WTC11 (cell line): ENCODE measurements at regions not wholly inside any gene's neighbourhood (a gene's known extent, or its start where the extent isn't known, plus 50 kb on each side); places are given as distances from the start of the nearest gene placed in this dataset.

Experiments
- ATAC-seq: fragments of 200-7000 bp; cut with Tn5 transposase; 2 replicates; pipeline ENCODE4 v1.10.0; 2021; ENCODE audit warnings: mild to moderate bottlenecking, moderate library complexity
- CTCF ChIA-PET: fragments of 300-600 bp; sonication (Branson Sonifier 250); formaldehyde crosslinking; loops from one replicate; lab custom pipeline; 2021; ENCODE audit warnings: antibody characterized with exemption; lab: Charles Lee
- POLR2A ChIA-PET: fragments of 350-600 bp; sonication (Branson Sonifier 250); formaldehyde crosslinking; loops from one replicate; lab custom pipeline; 2021; ENCODE audit warnings: antibody characterized with exemption; lab: Charles Lee
- DNase-seq: peaks from one replicate; pipeline ENCODE4 v3.0.0; 2021; ENCODE audit warnings: low spot score
- H3K27ac Mint-ChIP-seq: 2 replicates; pipeline ENCODE4 v1.8.0; 2021; ENCODE audit warnings: mixed read lengths
- H3K27me3 Mint-ChIP-seq: 2 replicates; pipeline ENCODE4 v1.8.0; 2021; ENCODE audit warnings: low read depth, mild to moderate bottlenecking, moderate library complexity, mixed read lengths
- H3K36me3 Mint-ChIP-seq: 2 replicates; pipeline ENCODE4 v1.8.0; 2021; ENCODE audit warnings: mixed read lengths
- H3K4me1 Mint-ChIP-seq: 2 replicates; pipeline ENCODE4 v1.8.0; 2022; ENCODE audit warnings: mixed read lengths
- H3K4me3 Mint-ChIP-seq: 2 replicates; pipeline ENCODE4 v1.8.0; 2021; ENCODE audit warnings: mild to moderate bottlenecking, moderate library complexity, mixed read lengths
- H3K9me3 Mint-ChIP-seq: 2 replicates; pipeline ENCODE4 v1.8.0; 2021; ENCODE audit warnings: mixed read lengths
- CREM ChIP-seq: sonication (generic); formaldehyde crosslinking; IDR thresholded peaks from 2 replicates; pipeline ENCODE4 v1.8.1; 2022; ENCODE audit warnings: mild to moderate bottlenecking, missing genetic modification reagents, moderate library complexity
- FOXP4 ChIP-seq: sonication (generic); formaldehyde crosslinking; IDR thresholded peaks from 2 replicates; pipeline ENCODE4 v1.8.0; 2022; ENCODE audit warnings: mild to moderate bottlenecking, missing genetic modification reagents
- JUN ChIP-seq: sonication (generic); formaldehyde crosslinking; IDR thresholded peaks from 2 replicates; pipeline ENCODE4 v1.8.0; 2023; ENCODE audit warnings: mild to moderate bottlenecking, missing genetic modification reagents
- NFATC4 ChIP-seq: fragments of 250-450 bp; sonication (Bioruptor Pico); IDR thresholded peaks from 2 replicates; pipeline ENCODE4 v1.9.0; 2021; ENCODE audit warnings: mild to moderate bottlenecking
- NR3C1 ChIP-seq: sonication (generic); formaldehyde crosslinking; conservative IDR thresholded peaks from 2 replicates; pipeline ENCODE4 v1.8.1; 2023; ENCODE audit warnings: low read depth, mild to moderate bottlenecking, missing genetic modification reagents
- TEAD1 ChIP-seq: sonication (generic); formaldehyde crosslinking; IDR thresholded peaks from 2 replicates; pipeline ENCODE4 v1.8.0; 2022; ENCODE audit warnings: mild to moderate bottlenecking, missing genetic modification reagents
- TEAD4 ChIP-seq: sonication (generic); formaldehyde crosslinking; IDR thresholded peaks from 2 replicates; pipeline ENCODE4 v1.8.0; 2022; ENCODE audit warnings: mild to moderate bottlenecking, missing genetic modification reagents
- TP53 ChIP-seq: sonication (generic); formaldehyde crosslinking; IDR thresholded peaks from 2 replicates; pipeline ENCODE4 v1.8.1; 2023; ENCODE audit warnings: mild to moderate bottlenecking, missing genetic modification reagents
- ZBTB43 ChIP-seq: sonication (generic); formaldehyde crosslinking; IDR thresholded peaks from 2 replicates; pipeline ENCODE4 v1.8.1; 2023; ENCODE audit warnings: mild to moderate bottlenecking, missing genetic modification reagents
- TF ChIP-seq, protein P1 (sequence below): sonication (generic); formaldehyde crosslinking; IDR thresholded peaks from 2 replicates; pipeline ENCODE4 v1.8.1; 2023; ENCODE audit warnings: mild to moderate bottlenecking, missing genetic modification reagents, borderline replicate concordance
- TF ChIP-seq, protein P2 (sequence below): fragments of 250-450 bp; sonication (Bioruptor Pico); IDR thresholded peaks from 2 replicates; pipeline ENCODE4 v1.9.0; 2021; ENCODE audit warnings: mild to moderate bottlenecking
- TF ChIP-seq, protein P3 (sequence below): sonication (generic); formaldehyde crosslinking; IDR thresholded peaks from 2 replicates; pipeline ENCODE4 v1.8.1; 2023; ENCODE audit warnings: mild to moderate bottlenecking, missing genetic modification reagents, moderate library complexity
- TF ChIP-seq, protein P4 (sequence below): fragments of 200-600 bp; IDR thresholded peaks from 2 replicates; pipeline ENCODE4 v1.8.0; 2022; ENCODE audit warnings: antibody characterized with exemption
- TF ChIP-seq, protein P5 (sequence below): sonication (generic); formaldehyde crosslinking; IDR thresholded peaks from 2 replicates; pipeline ENCODE4 v1.8.1; 2022; ENCODE audit warnings: low read depth, missing genetic modification reagents, borderline replicate concordance
- TF ChIP-seq, protein P6 (sequence below): sonication (generic); formaldehyde crosslinking; IDR thresholded peaks from 2 replicates; pipeline ENCODE4 v1.8.1; 2023; ENCODE audit warnings: mild to moderate bottlenecking, moderate library complexity, missing genetic modification reagents

DNA sequence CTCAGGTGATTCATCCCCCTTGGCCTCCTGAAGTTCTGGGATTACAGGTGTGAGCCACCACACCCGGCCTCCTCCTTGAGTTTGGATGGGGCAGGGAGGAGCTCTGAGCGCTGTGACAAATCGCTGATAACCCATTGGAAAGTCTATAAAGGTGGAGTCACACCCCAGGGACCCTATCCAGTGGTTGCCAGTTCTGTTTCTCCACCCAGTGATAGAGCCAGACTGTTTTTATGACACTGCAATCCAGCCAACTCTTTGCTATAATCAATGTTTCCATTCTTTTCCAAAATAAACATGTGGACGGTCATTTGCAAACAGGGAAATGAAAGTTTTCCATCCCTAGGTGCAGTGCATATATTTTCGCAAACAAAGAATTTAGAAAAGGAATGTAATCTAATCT lies 142.0 kb upstream of the PELI2 start (continued):
- TF ChIP-seq, protein P1, sequence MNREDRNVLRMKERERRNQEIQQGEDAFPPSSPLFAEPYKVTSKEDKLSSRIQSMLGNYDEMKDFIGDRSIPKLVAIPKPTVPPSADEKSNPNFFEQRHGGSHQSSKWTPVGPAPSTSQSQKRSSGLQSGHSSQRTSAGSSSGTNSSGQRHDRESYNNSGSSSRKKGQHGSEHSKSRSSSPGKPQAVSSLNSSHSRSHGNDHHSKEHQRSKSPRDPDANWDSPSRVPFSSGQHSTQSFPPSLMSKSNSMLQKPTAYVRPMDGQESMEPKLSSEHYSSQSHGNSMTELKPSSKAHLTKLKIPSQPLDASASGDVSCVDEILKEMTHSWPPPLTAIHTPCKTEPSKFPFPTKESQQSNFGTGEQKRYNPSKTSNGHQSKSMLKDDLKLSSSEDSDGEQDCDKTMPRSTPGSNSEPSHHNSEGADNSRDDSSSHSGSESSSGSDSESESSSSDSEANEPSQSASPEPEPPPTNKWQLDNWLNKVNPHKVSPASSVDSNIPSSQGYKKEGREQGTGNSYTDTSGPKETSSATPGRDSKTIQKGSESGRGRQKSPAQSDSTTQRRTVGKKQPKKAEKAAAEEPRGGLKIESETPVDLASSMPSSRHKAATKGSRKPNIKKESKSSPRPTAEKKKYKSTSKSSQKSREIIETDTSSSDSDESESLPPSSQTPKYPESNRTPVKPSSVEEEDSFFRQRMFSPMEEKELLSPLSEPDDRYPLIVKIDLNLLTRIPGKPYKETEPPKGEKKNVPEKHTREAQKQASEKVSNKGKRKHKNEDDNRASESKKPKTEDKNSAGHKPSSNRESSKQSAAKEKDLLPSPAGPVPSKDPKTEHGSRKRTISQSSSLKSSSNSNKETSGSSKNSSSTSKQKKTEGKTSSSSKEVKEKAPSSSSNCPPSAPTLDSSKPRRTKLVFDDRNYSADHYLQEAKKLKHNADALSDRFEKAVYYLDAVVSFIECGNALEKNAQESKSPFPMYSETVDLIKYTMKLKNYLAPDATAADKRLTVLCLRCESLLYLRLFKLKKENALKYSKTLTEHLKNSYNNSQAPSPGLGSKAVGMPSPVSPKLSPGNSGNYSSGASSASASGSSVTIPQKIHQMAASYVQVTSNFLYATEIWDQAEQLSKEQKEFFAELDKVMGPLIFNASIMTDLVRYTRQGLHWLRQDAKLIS (CRISPR knock-in tag): no peak
- no peak for TF ChIP-seq NFATC4 (CRISPR knock-in tag)
- TF ChIP-seq, protein P2, sequence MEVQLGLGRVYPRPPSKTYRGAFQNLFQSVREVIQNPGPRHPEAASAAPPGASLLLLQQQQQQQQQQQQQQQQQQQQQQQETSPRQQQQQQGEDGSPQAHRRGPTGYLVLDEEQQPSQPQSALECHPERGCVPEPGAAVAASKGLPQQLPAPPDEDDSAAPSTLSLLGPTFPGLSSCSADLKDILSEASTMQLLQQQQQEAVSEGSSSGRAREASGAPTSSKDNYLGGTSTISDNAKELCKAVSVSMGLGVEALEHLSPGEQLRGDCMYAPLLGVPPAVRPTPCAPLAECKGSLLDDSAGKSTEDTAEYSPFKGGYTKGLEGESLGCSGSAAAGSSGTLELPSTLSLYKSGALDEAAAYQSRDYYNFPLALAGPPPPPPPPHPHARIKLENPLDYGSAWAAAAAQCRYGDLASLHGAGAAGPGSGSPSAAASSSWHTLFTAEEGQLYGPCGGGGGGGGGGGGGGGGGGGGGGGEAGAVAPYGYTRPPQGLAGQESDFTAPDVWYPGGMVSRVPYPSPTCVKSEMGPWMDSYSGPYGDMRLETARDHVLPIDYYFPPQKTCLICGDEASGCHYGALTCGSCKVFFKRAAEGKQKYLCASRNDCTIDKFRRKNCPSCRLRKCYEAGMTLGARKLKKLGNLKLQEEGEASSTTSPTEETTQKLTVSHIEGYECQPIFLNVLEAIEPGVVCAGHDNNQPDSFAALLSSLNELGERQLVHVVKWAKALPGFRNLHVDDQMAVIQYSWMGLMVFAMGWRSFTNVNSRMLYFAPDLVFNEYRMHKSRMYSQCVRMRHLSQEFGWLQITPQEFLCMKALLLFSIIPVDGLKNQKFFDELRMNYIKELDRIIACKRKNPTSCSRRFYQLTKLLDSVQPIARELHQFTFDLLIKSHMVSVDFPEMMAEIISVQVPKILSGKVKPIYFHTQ (CRISPR knock-in tag): no peak

DNA sequence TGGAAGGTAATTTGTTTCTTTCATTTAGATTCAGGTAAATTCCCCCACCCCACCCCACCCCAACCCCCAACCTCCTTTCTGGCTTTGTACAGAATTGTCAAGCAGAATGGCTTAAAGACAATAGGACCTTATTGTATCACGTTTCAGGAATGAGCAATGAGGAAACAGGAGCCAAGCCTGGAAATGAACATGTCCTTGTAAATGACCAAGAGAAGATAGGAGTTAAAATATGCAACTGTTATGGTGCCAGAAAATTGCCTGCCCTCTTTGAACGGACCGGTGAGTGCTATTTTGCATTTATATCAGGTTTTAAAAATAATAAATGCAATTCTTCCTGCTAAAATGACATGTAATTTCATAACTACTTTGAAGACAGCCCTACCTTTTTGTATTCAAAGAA lies 141.6 kb upstream of the PELI2 start:
- ChIA-PET POLR2A (no interaction called here), CTCF (no interaction called here)
- Mint-ChIP-seq H3K27me3 (no peaks in the 10 kb centered on the region), H3K27ac (no peak overlapping the region), H3K9me3 (peaks cover 14% of the 10 kb centered on the region), H3K4me3 (no peak overlapping the region), H3K4me1 (peaks cover 7% of the 10 kb centered on the region), H3K36me3 (no peaks in the 10 kb centered on the region)
- TF ChIP-seq TP53 (no peak), TEAD4 (CRISPR knock-in tag) (no peak)
- TF ChIP-seq, protein P3, sequence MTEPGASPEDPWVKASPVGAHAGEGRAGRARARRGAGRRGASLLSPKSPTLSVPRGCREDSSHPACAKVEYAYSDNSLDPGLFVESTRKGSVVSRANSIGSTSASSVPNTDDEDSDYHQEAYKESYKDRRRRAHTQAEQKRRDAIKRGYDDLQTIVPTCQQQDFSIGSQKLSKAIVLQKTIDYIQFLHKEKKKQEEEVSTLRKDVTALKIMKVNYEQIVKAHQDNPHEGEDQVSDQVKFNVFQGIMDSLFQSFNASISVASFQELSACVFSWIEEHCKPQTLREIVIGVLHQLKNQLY (CRISPR knock-in tag): no peak
- DNase-seq (no peak), ATAC-seq (no peak)

DNA sequence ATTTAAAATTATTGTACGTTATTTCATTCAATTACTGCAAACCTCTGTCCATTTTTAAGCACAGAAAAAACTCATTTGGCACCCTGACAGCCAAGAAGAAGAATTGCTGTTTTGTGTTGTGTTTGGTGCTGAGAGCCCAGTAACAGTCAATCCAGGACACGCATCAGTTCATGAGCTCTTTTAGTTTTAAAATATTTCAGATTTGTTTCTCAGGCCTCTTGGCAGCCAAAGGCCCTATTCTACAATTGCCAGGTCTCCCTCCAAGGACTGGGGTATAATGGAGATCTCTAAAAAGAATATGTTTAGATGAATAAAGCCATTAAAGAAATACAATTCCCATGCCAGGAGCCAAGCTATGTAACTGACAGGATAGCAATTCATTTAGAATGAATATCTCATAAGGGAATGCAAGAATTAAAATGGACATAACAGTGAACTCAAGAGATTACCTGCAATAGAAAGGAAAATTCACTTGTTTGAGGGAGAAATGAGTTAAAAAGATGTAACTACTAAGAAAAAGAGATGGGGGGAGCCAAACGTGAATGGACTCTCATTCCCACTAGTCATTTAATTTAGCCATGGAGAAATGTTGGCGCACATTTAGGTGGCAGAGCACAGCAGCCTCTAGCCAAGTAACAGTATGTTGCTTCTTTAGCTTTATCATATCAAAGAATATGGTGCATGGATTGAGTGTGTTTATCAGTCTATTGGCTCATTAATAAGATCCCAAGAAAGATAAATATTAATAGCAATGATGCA lies 140.6 kb upstream of the PELI2 start:
- Mint-ChIP-seq H3K9me3 (peaks cover 15% of the 10 kb centered on the region), H3K27me3 (no peaks in the 10 kb centered on the region), H3K4me1 (0 out of 2 replicates have a peak, but pooled peaks cover 2% of the 10 kb centered on the region), H3K36me3 (no peaks in the 10 kb centered on the region), H3K4me3 (no peak overlapping the region), H3K27ac (no peak overlapping the region)
- ATAC-seq (no peak), DNase-seq (no peak)
- CTCF ChIA-PET: no interaction called here
- POLR2A ChIA-PET: no interaction called here
- no peak for TF ChIP-seq NR3C1 (CRISPR knock-in tag)
- no peak for TF ChIP-seq JUN (CRISPR knock-in tag)
- TF ChIP-seq, protein P4, sequence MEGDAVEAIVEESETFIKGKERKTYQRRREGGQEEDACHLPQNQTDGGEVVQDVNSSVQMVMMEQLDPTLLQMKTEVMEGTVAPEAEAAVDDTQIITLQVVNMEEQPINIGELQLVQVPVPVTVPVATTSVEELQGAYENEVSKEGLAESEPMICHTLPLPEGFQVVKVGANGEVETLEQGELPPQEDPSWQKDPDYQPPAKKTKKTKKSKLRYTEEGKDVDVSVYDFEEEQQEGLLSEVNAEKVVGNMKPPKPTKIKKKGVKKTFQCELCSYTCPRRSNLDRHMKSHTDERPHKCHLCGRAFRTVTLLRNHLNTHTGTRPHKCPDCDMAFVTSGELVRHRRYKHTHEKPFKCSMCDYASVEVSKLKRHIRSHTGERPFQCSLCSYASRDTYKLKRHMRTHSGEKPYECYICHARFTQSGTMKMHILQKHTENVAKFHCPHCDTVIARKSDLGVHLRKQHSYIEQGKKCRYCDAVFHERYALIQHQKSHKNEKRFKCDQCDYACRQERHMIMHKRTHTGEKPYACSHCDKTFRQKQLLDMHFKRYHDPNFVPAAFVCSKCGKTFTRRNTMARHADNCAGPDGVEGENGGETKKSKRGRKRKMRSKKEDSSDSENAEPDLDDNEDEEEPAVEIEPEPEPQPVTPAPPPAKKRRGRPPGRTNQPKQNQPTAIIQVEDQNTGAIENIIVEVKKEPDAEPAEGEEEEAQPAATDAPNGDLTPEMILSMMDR: no peak
- no peak for TF ChIP-seq CREM (CRISPR knock-in tag)
- TF ChIP-seq, protein P5, sequence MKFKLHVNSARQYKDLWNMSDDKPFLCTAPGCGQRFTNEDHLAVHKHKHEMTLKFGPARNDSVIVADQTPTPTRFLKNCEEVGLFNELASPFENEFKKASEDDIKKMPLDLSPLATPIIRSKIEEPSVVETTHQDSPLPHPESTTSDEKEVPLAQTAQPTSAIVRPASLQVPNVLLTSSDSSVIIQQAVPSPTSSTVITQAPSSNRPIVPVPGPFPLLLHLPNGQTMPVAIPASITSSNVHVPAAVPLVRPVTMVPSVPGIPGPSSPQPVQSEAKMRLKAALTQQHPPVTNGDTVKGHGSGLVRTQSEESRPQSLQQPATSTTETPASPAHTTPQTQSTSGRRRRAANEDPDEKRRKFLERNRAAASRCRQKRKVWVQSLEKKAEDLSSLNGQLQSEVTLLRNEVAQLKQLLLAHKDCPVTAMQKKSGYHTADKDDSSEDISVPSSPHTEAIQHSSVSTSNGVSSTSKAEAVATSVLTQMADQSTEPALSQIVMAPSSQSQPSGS (CRISPR knock-in tag): no peak
- no peak for TF ChIP-seq FOXP4
- TF ChIP-seq, protein P6, sequence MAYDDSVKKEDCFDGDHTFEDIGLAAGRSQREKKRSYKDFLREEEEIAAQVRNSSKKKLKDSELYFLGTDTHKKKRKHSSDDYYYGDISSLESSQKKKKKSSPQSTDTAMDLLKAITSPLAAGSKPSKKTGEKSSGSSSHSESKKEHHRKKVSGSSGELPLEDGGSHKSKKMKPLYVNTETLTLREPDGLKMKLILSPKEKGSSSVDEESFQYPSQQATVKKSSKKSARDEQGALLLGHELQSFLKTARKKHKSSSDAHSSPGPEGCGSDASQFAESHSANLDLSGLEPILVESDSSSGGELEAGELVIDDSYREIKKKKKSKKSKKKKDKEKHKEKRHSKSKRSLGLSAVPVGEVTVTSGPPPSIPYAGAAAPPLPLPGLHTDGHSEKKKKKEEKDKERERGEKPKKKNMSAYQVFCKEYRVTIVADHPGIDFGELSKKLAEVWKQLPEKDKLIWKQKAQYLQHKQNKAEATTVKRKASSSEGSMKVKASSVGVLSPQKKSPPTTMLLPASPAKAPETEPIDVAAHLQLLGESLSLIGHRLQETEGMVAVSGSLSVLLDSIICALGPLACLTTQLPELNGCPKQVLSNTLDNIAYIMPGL (CRISPR knock-in tag): no peak
- no peak for TF ChIP-seq TEAD1 (CRISPR knock-in tag)
- no peak for TF ChIP-seq ZBTB43 (CRISPR knock-in tag)
